ENCODE measurements at regions not wholly inside any gene's neighbourhood (a gene's known extent, or its start where the extent isn't known, plus 50 kb on each side); places are given as distances from the start of the nearest gene placed in this dataset.

GRCh38 chr4:166460769-166461550 lies 587.9 kb downstream of the TLL1 start:
- no peak for FAIRE-seq

GRCh38 chr4:166481055-166481454 lies 608.0 kb downstream of the TLL1 start:
- no peak for FAIRE-seq
- DNase-seq (ENCODE audit: extremely low spot score, insufficient read length, low read depth), result no peak

More at GRCh38 chr4:166460769-166461550, 587.9 kb downstream of the TLL1 start:
- no peak for DNase-seq (ENCODE audit: extremely low spot score, insufficient read length, low read depth)

GRCh38 chr4:166481739-166482138 lies 608.7 kb downstream of the TLL1 start:
- DNase-seq (ENCODE audit: extremely low spot score, insufficient read length, low read depth), result no peak
- FAIRE-seq, result no peak

GRCh38 chr4:166482758-166483157 lies 609.7 kb downstream of the TLL1 start:
- FAIRE-seq (no peak), DNase-seq (ENCODE audit: extremely low spot score, insufficient read length, low read depth) (no peak)

- DNase-seq (ENCODE audit: extremely low spot score, insufficient read length, low read depth), result no peak
- FAIRE-seq, result no peak
Measured at GRCh38 chr4:166491635-166492034, 618.6 kb downstream of the TLL1 start.

GRCh38 chr4:166493924-166494345 lies 620.9 kb downstream of the TLL1 start:
- DNase-seq (ENCODE audit: extremely low spot score, insufficient read length, low read depth), result no peak
- no peak for FAIRE-seq

- FAIRE-seq, result no peak
- DNase-seq (ENCODE audit: extremely low spot score, insufficient read length, low read depth), result no peak
Measured at GRCh38 chr4:166498546-166498945, 625.5 kb downstream of the TLL1 start.

GRCh38 chr4:166499820-166500219 lies 626.8 kb downstream of the TLL1 start:
- no peak for FAIRE-seq
- DNase-seq (ENCODE audit: extremely low spot score, insufficient read length, low read depth), result no peak

- FAIRE-seq, result no peak
- no peak for DNase-seq (ENCODE audit: extremely low spot score, insufficient read length, low read depth)
Measured at GRCh38 chr4:166501941-166502382, 628.9 kb downstream of the TLL1 start.

GRCh38 chr4:166502660-166503059 lies 629.6 kb downstream of the TLL1 start:
- no peak for FAIRE-seq

GRCh38 chr4:166506051-166506450 lies 633.0 kb downstream of the TLL1 start:
- FAIRE-seq (no peak), DNase-seq (ENCODE audit: extremely low spot score, insufficient read length, low read depth) (no peak)

More at GRCh38 chr4:166502660-166503059, 629.6 kb downstream of the TLL1 start:
- no peak for DNase-seq (ENCODE audit: extremely low spot score, insufficient read length, low read depth)

GRCh38 chr4:166512267-166512666 lies 639.2 kb downstream of the TLL1 start:
- FAIRE-seq, result no peak
- DNase-seq (ENCODE audit: extremely low spot score, insufficient read length, low read depth), result no peak

- FAIRE-seq (no peak), DNase-seq (ENCODE audit: extremely low spot score, insufficient read length, low read depth) (no peak)
Measured at GRCh38 chr4:166518315-166518714, 645.3 kb downstream of the TLL1 start.

- FAIRE-seq (no peak), DNase-seq (ENCODE audit: extremely low spot score, insufficient read length, low read depth) (no peak)
Measured at GRCh38 chr4:166518776-166519175, 645.7 kb downstream of the TLL1 start.

GRCh38 chr4:166519774-166520173 lies 646.7 kb downstream of the TLL1 start:
- FAIRE-seq (no peak), DNase-seq (ENCODE audit: extremely low spot score, insufficient read length, low read depth) (no peak)

GRCh38 chr4:166527500-166527899 lies 654.5 kb downstream of the TLL1 start:
- DNase-seq (ENCODE audit: extremely low spot score, insufficient read length, low read depth) (no peak), FAIRE-seq (no peak)

GRCh38 chr4:166531703-166532102 lies 658.7 kb downstream of the TLL1 start:
- FAIRE-seq (no peak), DNase-seq (ENCODE audit: extremely low spot score, insufficient read length, low read depth) (no peak)

GRCh38 chr4:166535865-166536264 lies 662.8 kb downstream of the TLL1 start:
- FAIRE-seq (no peak), DNase-seq (ENCODE audit: extremely low spot score, insufficient read length, low read depth) (no peak)

GRCh38 chr4:166538491-166539005 lies 665.5 kb downstream of the TLL1 start:
- FAIRE-seq (no peak), DNase-seq (ENCODE audit: extremely low spot score, insufficient read length, low read depth) (no peak)

GRCh38 chr4:166546009-166546408 lies 673.0 kb downstream of the TLL1 start:
- no peak for FAIRE-seq
- DNase-seq (ENCODE audit: extremely low spot score, insufficient read length, low read depth), result no peak

- DNase-seq (ENCODE audit: extremely low spot score, insufficient read length, low read depth) (no peak), FAIRE-seq (no peak)
Measured at GRCh38 chr4:166577639-166578038, 656.7 kb downstream of the SPOCK3 start.

GRCh38 chr4:166585491-166585890 lies 648.8 kb downstream of the SPOCK3 start:
- FAIRE-seq, result no peak
- no peak for DNase-seq (ENCODE audit: extremely low spot score, insufficient read length, low read depth)

All from GM18507 (cell line).